ENCODE measurements at regions not wholly inside any gene's neighbourhood (a gene's known extent, or its start where the extent isn't known, plus 50 kb on each side); places are given as distances from the start of the nearest gene placed in this dataset.
"Not testable (repeated sequence)": the region's sequence is repeated elsewhere in the genome, so short reads cannot be mapped to it uniquely, and the experiment has no call there.

DNA sequence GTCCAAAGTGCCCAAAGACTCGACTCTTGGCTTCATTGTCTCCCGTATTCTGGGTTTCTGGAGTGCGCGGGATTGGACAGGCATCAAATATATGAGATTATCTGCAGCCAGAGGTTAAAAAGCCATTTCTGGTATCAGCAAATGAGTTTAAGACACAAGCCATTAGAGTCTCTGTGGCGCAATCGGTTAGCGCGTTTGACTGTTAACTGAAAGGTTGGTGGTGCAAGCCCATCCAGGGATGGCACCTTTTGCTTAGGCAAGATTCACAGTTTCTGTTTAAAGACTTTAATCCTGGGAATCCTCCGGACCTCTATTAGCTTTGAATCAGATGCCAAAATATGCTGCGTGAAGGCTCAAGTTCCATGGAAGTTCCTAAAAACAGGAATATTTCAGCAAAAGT is 55.6 kb downstream of the PPIAL4A start:
- not testable (repeated sequence) for TF ChIP-seq POLR2AphosphoS5, POLR2A (IDR thresholded peaks at IDR 0.05)
- TF ChIP-seq, protein P1, sequence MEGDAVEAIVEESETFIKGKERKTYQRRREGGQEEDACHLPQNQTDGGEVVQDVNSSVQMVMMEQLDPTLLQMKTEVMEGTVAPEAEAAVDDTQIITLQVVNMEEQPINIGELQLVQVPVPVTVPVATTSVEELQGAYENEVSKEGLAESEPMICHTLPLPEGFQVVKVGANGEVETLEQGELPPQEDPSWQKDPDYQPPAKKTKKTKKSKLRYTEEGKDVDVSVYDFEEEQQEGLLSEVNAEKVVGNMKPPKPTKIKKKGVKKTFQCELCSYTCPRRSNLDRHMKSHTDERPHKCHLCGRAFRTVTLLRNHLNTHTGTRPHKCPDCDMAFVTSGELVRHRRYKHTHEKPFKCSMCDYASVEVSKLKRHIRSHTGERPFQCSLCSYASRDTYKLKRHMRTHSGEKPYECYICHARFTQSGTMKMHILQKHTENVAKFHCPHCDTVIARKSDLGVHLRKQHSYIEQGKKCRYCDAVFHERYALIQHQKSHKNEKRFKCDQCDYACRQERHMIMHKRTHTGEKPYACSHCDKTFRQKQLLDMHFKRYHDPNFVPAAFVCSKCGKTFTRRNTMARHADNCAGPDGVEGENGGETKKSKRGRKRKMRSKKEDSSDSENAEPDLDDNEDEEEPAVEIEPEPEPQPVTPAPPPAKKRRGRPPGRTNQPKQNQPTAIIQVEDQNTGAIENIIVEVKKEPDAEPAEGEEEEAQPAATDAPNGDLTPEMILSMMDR (IDR thresholded peaks at IDR 0.05): not testable (repeated sequence)

Measured in prostate gland (tissue), 2 donors.